ENCODE measurements at regions not wholly inside any gene's neighbourhood (a gene's known extent, or its start where the extent isn't known, plus 50 kb on each side); places are given as distances from the start of the nearest gene placed in this dataset.
"Not testable (repeated sequence)": the region's sequence is repeated elsewhere in the genome, so short reads cannot be mapped to it uniquely, and the experiment has no call there.

DNA sequence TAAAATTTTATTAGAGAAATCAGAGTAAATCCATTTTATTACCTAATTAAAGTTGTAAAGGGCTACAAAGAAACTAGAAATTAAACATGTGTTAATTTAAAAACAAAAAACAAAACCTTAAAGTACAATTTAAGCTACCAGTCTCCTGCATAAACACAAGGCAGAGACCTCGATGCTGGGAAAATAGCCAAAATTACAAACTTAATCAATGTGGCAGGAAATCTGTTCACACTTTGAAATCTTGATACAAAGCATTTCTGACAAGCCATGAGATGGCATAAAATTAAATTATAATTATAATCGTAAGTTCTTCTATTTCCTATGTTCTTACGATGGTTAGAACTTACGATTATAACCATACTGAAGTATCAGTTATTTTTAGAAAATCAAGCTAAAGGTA lies 158.0 kb upstream of the FREM1 start:
- Histone ChIP-seq H3K9me3 (ENCODE audit: control insufficient read depth, low read length) (peaks cover 5% of the 10 kb centered on the region), H2BK15ac (ENCODE audit: low read depth, poor library complexity, severe bottlenecking) (no peak overlapping the region), H3K18ac (ENCODE audit: low read depth in 1 of 2, low read length in 2 of 2) (no peak overlapping the region), H2BK12ac (ENCODE audit: low read length in 2 of 2) (no peak overlapping the region), H3K27me3 (ENCODE audit: control insufficient read depth in 1 of 2, insufficient read depth in 1 of 2, low read length in 2 of 2) (no peaks in the 10 kb centered on the region), H3K4me2 (ENCODE audit: low read length, poor library complexity, severe bottlenecking) (no peak overlapping the region), H2AK5ac (ENCODE audit: low read length, severe bottlenecking) (no peak overlapping the region), H2AFZ (ENCODE audit: low read depth, low read length) (no peak overlapping the region), H3K4me1 (ENCODE audit: control insufficient read depth, insufficient read depth, low read depth, low read length) (no peaks in the 10 kb centered on the region), H3K14ac (ENCODE audit: low read length in 2 of 2) (no peak overlapping the region), H3K79me1 (replicated peaks; ENCODE audit: low read length, poor library complexity, severe bottlenecking) (no peaks in the 10 kb centered on the region), H3K27ac (ENCODE audit: low read length, poor library complexity, severe bottlenecking) (no peak overlapping the region), H4K8ac (ENCODE audit: low read length) (no peak overlapping the region), H3K4ac (ENCODE audit: low read depth in 1 of 2, low read length in 2 of 2) (no peak overlapping the region), H4K91ac (ENCODE audit: low read length) (no peak overlapping the region), H2BK5ac (ENCODE audit: low read depth, low read length, poor library complexity, severe bottlenecking) (no peak overlapping the region), H3K4me3 (ENCODE audit: insufficient read depth in 1 of 2, low read depth in 1 of 2, low read length in 2 of 2) (no peak overlapping the region), H3K9ac (ENCODE audit: low read length) (no peak overlapping the region), H2BK120ac (ENCODE audit: low read depth, low read length) (no peak overlapping the region), H3K23ac (ENCODE audit: low read length in 2 of 2) (no peak overlapping the region), H3K36me3 (ENCODE audit: control insufficient read depth in 1 of 2, insufficient read depth in 2 of 2, low read depth in 1 of 2, low read length in 2 of 2) (no peaks in the 10 kb centered on the region)
- 93% methylated on average over 1 of the region's 4 CpGs for WGBS
- no peak for DNase-seq

DNA sequence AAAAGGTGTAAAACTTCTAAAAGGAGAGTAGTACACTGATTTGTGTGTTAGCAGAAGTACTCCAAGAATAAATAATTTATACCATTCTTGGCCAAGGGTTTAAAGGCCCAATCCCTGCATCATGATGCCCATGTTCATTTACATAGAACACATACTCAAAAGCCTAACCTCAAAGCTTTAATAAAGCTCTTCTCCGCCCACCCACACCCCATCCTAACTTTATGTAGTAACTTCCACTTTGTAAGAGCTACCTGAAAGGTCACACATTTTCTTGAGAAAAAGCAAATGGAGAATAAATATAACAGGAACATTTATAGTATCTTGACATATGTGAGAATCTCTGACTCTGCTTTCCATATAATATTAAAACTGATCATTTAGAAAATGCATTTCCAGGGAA lies 148.8 kb upstream of the FREM1 start:
- no peak overlapping the region for H2BK5ac ChIP-seq (ENCODE audit: low read depth, low read length, poor library complexity, severe bottlenecking)
- DNase-seq = no peak
- no peak overlapping the region for H3K4me2 ChIP-seq (ENCODE audit: low read length, poor library complexity, severe bottlenecking)
- H4K91ac ChIP-seq (ENCODE audit: low read length) = no peak overlapping the region
- H2AFZ ChIP-seq (ENCODE audit: low read depth, low read length) = no peak overlapping the region
- H3K18ac ChIP-seq (ENCODE audit: low read depth in 1 of 2, low read length in 2 of 2) = no peak overlapping the region
- 90% methylated on average over 1 of the region's 1 CpG for WGBS
- no peak overlapping the region for H3K4me3 ChIP-seq (ENCODE audit: insufficient read depth in 1 of 2, low read depth in 1 of 2, low read length in 2 of 2)
- H2BK12ac ChIP-seq (ENCODE audit: low read length in 2 of 2) = no peak overlapping the region
- no peak overlapping the region for H3K4ac ChIP-seq (ENCODE audit: low read depth in 1 of 2, low read length in 2 of 2)
- H4K8ac ChIP-seq (ENCODE audit: low read length) = no peak overlapping the region
- no peak overlapping the region for H2AK5ac ChIP-seq (ENCODE audit: low read length, severe bottlenecking)
- H3K27me3 ChIP-seq (ENCODE audit: control insufficient read depth in 1 of 2, insufficient read depth in 1 of 2, low read length in 2 of 2) = no peaks in the 10 kb centered on the region
- H3K9ac ChIP-seq (ENCODE audit: low read length) = no peak overlapping the region
- H3K79me1 ChIP-seq (replicated peaks; ENCODE audit: low read length, poor library complexity, severe bottlenecking) = no peaks in the 10 kb centered on the region
- no peak overlapping the region for H2BK15ac ChIP-seq (ENCODE audit: low read depth, poor library complexity, severe bottlenecking)
- H3K9me3 ChIP-seq (ENCODE audit: control insufficient read depth, low read length) = no peaks in the 10 kb centered on the region
- H3K27ac ChIP-seq (ENCODE audit: low read length, poor library complexity, severe bottlenecking) = no peak overlapping the region
- no peaks in the 10 kb centered on the region for H3K36me3 ChIP-seq (ENCODE audit: control insufficient read depth in 1 of 2, insufficient read depth in 2 of 2, low read depth in 1 of 2, low read length in 2 of 2)
- H3K4me1 ChIP-seq (ENCODE audit: control insufficient read depth, insufficient read depth, low read depth, low read length) = no peaks in the 10 kb centered on the region
- H3K23ac ChIP-seq (ENCODE audit: low read length in 2 of 2) = no peak overlapping the region
- H3K14ac ChIP-seq (ENCODE audit: low read length in 2 of 2) = no peak overlapping the region
- no peak overlapping the region for H2BK120ac ChIP-seq (ENCODE audit: low read depth, low read length)

DNA sequence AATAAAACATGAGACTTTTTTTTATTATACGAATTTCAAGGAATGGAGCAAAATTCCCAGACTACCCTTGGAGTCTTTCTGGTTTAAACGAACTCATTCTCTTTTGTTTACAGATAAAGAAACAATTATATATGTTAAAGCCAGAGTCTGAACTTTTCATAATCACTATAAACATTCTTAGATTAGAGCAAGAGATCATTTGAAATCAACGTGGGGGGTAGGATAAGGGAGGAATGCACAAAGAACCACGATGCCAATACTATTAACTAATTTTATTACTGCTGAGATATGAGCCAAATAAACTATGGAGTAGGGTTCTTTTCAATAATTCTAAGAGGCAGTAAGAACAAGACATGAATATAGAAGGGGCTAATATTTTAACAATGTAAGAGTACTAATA lies 148.0 kb upstream of the FREM1 start:
- H2BK12ac ChIP-seq (ENCODE audit: low read length in 2 of 2) = no peak overlapping the region

DNA sequence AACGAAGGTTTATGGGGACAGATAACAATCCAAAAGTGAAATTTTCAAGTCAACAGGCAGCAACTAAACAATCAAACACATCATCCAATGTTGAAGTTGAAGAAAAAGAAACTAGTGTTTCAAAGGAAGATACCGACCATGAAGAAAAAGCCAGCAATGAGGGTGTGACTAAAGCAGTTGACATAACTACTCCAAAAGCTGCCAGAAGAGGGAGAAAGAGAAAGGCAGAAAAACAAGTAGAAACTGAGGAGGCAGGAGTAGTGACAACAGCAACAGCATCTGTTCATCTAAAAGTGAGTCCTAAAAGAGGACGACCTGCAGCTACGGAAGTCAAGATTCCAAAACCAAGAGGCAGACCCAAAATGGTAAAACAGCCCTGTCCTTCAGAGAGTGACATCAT lies 145.1 kb upstream of the FREM1 start:
- not testable (repeated sequence) for H3K27me3 ChIP-seq (ENCODE audit: control insufficient read depth in 1 of 2, insufficient read depth in 1 of 2, low read length in 2 of 2); H3K4me2 ChIP-seq (ENCODE audit: low read length, poor library complexity, severe bottlenecking); H3K4ac ChIP-seq (ENCODE audit: low read depth in 1 of 2, low read length in 2 of 2); H3K9ac ChIP-seq (ENCODE audit: low read length); H2BK5ac ChIP-seq (ENCODE audit: low read depth, low read length, poor library complexity, severe bottlenecking); H3K18ac ChIP-seq (ENCODE audit: low read depth in 1 of 2, low read length in 2 of 2); H3K14ac ChIP-seq (ENCODE audit: low read length in 2 of 2); H3K23ac ChIP-seq (ENCODE audit: low read length in 2 of 2); H4K8ac ChIP-seq (ENCODE audit: low read length); H2BK120ac ChIP-seq (ENCODE audit: low read depth, low read length); H3K4me3 ChIP-seq (ENCODE audit: insufficient read depth in 1 of 2, low read depth in 1 of 2, low read length in 2 of 2); H4K91ac ChIP-seq (ENCODE audit: low read length); H3K4me1 ChIP-seq (ENCODE audit: control insufficient read depth, insufficient read depth, low read depth, low read length); H3K79me1 ChIP-seq (replicated peaks; ENCODE audit: low read length, poor library complexity, severe bottlenecking); H2AK5ac ChIP-seq (ENCODE audit: low read length, severe bottlenecking); H2BK12ac ChIP-seq (ENCODE audit: low read length in 2 of 2); H2AFZ ChIP-seq (ENCODE audit: low read depth, low read length); H3K9me3 ChIP-seq (ENCODE audit: control insufficient read depth, low read length); H2BK15ac ChIP-seq (ENCODE audit: low read depth, poor library complexity, severe bottlenecking); H3K27ac ChIP-seq (ENCODE audit: low read length, poor library complexity, severe bottlenecking); H3K36me3 ChIP-seq (ENCODE audit: control insufficient read depth in 1 of 2, insufficient read depth in 2 of 2, low read depth in 1 of 2, low read length in 2 of 2)
- 70% methylated on average over 4 of the region's 4 CpGs for WGBS
- DNase-seq = peak; percentile 43

More for the DNA sequence above, 148.0 kb upstream of the FREM1 start:
- Histone ChIP-seq H4K8ac (ENCODE audit: low read length) (no peak overlapping the region), H4K91ac (ENCODE audit: low read length) (no peak overlapping the region), H2AK5ac (ENCODE audit: low read length, severe bottlenecking) (no peak overlapping the region), H2BK15ac (ENCODE audit: low read depth, poor library complexity, severe bottlenecking) (no peak overlapping the region), H3K27me3 (ENCODE audit: control insufficient read depth in 1 of 2, insufficient read depth in 1 of 2, low read length in 2 of 2) (no peaks in the 10 kb centered on the region), H3K4me2 (ENCODE audit: low read length, poor library complexity, severe bottlenecking) (no peak overlapping the region), H3K27ac (ENCODE audit: low read length, poor library complexity, severe bottlenecking) (no peak overlapping the region), H2BK5ac (ENCODE audit: low read depth, low read length, poor library complexity, severe bottlenecking) (no peak overlapping the region), H3K9ac (ENCODE audit: low read length) (no peak overlapping the region), H3K23ac (ENCODE audit: low read length in 2 of 2) (no peak overlapping the region), H3K36me3 (ENCODE audit: control insufficient read depth in 1 of 2, insufficient read depth in 2 of 2, low read depth in 1 of 2, low read length in 2 of 2) (no peaks in the 10 kb centered on the region), H3K14ac (ENCODE audit: low read length in 2 of 2) (no peak overlapping the region), H3K79me1 (replicated peaks; ENCODE audit: low read length, poor library complexity, severe bottlenecking) (no peaks in the 10 kb centered on the region), H3K9me3 (ENCODE audit: control insufficient read depth, low read length) (no peaks in the 10 kb centered on the region), H3K4me1 (ENCODE audit: control insufficient read depth, insufficient read depth, low read depth, low read length) (no peaks in the 10 kb centered on the region), H2BK120ac (ENCODE audit: low read depth, low read length) (no peak overlapping the region), H2AFZ (ENCODE audit: low read depth, low read length) (no peak overlapping the region), H3K4ac (ENCODE audit: low read depth in 1 of 2, low read length in 2 of 2) (no peak overlapping the region), H3K4me3 (ENCODE audit: insufficient read depth in 1 of 2, low read depth in 1 of 2, low read length in 2 of 2) (no peak overlapping the region), H3K18ac (ENCODE audit: low read depth in 1 of 2, low read length in 2 of 2) (no peak overlapping the region)
- WGBS = no CpG with 5 or more reads among the region's 4 CpGs
- DNase-seq = no peak

All from mesenchymal stem cell (in vitro differentiated cells and primary cell).